HG03469 (cell line): ENCODE measurements at regions not wholly inside any gene's neighbourhood (a gene's known extent, or its start where the extent isn't known, plus 50 kb on each side); places are given as distances from the start of the nearest gene placed in this dataset.

Experiments used
- ATAC-seq: cut with Tn5 transposase; IDR thresholded peaks from one replicate; pipeline ENCODE4 v1.9.1; 2021; ENCODE audit warnings: mild to moderate bottlenecking, moderate library complexity, moderate number of reproducible peaks; ENCODE audit not compliant: unreplicated experiment

DNA sequence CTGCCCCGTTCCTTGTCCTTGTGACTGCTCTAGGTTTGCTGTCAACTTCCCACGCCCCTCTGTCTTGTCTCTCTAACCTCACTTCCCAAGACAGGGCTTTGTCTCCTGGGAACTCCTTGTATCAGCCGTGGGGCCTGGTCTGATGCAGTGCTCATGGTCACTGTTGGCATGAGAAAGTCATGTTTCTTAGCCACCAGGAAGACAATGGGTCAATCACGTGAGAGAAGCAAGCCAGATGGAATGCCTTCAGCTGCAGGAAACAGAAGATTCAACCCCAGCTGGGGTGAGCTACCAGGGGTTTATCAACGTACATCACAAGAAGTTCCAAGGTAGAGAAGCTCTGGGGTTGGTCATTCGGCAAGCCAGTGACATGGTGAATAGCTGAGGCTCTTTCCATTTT, 116.6 kb downstream of the IRF8 start:
- no peak for ATAC-seq

DNA sequence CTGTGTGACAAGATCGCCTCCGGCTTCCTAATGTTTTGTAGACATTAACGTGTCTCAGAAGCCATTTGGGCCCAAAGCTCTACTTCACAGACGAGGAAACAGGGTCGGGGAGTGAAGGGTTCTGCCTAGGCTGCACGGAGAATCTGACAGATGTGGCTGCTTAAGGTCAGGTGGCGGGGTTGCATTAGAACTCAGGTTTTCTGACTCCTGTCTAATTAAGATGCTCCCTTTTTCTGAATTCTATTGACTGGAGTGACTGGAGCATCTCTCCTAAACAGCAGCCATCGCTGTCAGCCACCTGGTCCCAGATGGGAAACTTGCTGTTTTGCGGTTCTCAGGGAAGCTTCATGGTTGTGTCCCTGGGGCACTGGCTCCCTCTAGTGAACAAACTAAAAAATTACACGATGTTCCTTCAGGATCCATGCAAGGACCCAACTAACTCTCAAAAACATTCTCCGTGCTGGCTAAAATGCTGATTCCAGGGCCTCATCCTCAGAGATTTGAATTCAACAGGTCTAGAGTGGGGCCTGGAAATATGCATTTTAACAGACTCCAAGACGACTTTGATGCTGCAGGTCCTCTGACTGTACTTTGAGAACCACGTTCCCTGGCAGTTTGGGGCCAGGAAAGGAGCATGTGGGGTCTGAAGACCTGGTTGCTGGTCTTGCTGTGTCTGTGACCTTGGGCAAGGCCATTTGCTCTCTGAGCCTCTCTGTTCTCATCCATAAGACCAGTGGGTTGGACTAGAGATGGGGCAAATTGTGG, 117.4 kb downstream of the IRF8 start:
- ATAC-seq = no peak

DNA sequence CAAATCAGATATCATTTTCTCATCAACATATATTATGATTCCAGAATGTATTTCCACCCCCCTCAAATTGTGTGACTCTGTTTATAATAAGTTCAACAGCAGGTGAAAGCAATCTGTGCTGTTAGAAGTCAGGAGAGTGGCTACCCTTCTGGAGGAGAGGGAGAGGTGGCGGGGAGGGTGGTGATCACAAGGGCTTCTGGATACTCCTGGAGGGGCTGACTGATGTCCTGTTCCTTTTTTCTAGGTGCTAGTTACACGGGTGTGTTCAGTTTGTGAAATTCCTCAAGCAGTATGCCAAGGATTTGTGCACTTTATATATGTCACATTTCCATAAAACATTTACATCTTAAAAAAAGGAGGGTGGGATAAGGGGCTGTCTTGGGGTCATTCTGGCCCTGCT, 119.1 kb downstream of the IRF8 start:
- no peak for ATAC-seq

DNA sequence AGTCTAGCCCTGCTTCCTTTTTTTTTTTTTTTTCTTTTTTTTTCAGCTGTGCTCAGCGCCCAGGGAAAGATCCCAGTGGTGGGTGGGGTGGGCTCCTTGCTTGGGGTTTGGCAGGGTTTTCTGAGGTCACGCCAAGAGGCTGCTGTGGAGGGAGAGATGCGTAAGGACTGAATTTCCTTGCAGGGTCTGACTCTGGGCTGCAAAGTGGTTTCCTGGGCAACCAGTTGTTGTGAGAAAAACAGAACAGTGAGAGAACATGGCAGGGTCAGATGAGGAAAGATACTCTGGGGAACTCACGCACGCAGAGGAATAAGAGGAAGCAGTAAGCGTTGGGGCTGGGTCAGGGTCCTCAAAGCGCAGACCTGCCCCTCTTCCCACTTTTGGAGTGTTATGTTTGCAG, 119.5 kb downstream of the IRF8 start:
- no peak for ATAC-seq

DNA sequence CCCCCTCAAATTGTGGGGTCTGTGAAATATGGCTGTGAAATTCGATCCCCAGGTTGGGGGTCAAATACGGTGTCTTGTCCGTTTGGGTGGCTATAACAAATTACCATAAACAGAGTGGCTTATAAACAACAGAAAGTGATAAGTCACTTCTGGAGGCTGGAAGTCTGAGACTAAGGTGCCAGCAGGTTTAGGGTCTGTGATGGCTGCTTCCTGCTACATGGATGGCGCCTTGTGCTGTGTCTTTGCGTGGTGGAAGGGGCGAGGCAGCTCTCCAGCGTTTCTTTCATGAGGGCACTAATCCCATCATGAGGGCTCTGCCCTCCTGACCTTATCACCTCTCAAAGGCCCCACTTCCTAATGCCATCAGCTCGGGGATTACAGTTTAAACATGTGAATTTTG, 120.0 kb downstream of the IRF8 start:
- ATAC-seq = no peak

DNA sequence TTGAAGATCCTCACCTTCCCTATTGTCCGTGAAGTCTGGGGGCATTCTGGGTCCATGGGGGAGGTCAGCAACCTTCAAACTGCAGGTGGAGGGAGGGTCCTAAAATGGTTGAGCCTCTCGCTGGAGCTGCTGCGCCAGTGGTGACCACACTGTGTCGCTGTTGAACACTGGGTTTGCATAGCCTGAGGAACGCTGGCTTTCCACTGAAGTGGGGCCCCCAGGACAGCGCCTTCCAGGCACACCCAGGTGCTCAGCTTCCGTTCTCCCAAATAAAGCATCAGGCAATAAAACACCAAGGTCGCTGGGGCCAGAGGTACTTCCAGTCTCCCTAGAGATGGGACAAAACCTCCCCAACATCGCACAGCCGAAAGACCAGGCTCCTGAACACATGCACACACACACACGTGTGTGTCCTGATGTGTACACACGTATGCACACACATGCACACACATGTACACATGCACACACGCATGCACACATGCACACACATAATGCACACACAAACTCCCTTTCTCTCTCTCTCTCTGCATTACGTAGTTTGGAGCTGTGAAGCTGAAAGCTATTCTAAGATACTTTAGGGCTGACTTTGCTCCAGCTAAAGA, 120.6 kb downstream of the IRF8 start:
- no peak for ATAC-seq

DNA sequence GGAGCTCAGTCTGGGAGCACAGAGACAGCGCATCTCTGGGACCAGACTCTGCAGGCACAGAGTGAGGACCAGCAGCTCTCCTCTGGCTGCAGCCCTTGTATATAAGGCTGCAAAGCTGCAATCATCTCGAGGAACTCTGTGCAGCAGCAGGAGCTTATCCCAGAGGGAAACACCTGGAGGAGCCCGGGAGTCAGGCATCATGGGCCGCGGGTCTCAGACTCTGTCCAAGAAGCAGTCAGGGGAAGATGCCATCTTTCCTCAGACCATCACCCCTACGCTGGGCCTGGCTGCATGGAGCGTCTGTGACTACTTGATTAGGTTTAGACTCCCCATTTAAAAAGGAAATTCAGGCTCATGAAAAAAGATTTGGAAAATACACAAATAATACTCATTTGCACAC, 122.0 kb downstream of the IRF8 start:
- no peak for ATAC-seq

DNA sequence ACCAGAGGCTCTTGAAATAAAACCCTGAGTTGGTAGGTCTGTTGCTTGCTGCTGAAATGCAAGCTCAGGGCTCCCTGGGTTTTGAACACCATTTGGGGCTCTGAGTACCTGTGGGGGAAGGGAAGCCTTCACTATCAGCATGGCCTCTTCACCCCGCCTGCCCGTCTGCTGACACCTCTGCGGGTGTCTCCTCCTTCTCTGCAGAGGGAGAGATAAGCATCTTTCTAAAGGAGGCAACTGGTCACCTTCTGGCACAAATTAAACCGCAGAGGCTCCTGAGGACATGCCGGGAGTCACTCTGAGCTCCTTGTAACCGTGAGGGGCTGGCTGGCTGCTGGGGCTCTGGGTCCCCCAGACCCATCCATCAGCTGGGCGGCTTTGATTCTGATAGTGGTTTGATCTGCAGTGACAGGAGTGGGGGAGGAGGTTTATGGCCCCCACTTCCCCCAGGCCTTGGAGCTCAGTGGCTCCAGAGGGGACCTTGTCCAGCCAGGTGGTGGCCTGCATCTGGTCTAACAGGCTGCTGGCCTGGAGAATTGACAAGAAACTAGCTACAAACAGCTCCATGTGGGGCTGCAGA, 123.5 kb downstream of the IRF8 start:
- no peak for ATAC-seq

DNA sequence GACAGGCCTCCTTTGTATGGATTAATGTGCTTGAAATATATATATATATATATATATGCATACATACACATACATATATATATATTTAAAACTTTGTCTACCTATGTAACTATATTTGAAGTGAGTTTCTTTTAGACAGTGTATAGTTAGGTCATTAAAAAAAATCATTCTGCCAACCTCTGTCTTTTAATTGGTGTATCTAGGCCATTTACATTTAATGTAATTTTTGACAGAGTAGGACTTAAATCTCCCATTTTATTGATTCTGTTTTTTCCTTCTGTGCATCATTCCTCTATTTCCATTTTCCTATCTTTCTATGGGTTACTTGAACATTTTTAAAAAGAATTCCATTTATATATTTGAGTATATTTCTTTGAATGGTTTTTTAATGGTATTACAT, 125.2 kb downstream of the IRF8 start:
- no peak for ATAC-seq

DNA sequence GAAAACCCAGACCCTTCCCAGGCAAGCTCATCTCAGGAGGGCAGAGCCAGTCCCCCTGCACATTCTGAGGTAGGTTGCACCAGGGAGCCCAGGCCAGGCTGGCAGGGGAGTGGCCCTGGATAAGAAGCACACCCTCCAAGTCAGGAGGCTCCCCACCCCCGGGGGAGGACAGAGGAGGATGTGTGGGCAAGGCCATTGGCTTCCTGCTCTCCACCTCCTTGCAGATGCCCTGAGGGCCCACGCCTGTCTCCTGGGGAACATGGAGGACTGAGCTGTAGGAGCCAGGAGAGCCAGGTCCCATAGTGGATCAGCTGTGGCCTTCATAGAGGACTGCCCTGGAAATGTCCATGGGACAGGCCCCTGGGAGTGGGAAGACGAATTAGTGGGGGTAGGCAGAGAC, 126.7 kb downstream of the IRF8 start:
- no peak for ATAC-seq

DNA sequence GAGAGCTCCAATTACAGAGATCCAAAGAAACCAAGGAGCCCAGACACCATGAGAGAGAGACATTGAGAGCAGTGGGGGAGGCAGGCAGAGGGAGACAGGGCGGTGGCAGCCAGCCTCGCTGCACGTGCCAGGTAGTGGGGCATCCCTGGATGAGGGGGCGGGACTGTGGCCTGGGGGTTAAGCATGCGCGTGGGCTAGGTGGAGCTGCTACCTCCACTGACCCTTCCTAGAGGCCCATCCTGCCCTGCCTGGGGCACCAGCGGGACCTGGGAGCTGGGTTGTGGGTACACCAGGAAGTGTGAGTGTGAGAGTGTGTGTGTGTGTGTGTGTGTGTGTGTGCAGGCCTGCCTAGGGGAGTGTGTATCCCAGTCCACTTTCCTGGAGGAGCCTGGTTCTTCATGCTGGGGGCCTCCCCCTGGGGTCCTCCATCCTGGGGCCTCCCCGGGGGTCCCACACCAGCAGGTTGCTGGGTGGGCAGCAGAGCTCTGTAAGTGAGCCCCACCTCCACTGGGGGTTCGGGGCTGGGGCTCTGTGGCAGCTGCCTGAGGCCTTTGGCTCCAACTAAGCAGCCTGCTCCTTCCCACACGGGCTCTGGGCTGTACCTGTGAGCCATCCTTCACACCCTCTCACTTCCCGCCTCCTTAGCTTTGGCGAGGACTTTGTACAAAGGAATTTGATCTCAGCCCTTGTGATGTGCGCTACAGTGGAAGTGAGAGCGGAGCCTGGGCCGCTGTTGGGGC, 127.4 kb downstream of the IRF8 start:
- ATAC-seq = no peak

DNA sequence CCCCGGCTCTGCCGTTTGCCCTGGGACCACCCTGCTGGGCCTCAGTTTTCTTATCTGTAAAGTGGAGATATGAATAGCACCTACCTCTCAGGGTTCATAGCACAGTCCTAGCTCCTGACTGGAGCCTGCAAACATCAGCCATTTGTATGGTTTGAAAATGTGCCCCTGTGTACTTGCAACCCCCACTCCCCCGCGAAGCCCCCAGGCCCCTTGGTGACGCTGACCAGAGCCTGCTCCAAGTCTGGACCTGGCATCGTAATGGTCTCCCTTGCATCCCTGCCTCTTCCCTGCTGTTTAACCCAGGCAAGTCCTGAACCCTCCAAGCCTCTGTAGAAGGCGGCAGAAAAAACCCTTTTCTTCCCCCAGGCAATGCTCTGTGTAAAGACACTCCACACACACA, 128.0 kb downstream of the IRF8 start:
- ATAC-seq = no peak

DNA sequence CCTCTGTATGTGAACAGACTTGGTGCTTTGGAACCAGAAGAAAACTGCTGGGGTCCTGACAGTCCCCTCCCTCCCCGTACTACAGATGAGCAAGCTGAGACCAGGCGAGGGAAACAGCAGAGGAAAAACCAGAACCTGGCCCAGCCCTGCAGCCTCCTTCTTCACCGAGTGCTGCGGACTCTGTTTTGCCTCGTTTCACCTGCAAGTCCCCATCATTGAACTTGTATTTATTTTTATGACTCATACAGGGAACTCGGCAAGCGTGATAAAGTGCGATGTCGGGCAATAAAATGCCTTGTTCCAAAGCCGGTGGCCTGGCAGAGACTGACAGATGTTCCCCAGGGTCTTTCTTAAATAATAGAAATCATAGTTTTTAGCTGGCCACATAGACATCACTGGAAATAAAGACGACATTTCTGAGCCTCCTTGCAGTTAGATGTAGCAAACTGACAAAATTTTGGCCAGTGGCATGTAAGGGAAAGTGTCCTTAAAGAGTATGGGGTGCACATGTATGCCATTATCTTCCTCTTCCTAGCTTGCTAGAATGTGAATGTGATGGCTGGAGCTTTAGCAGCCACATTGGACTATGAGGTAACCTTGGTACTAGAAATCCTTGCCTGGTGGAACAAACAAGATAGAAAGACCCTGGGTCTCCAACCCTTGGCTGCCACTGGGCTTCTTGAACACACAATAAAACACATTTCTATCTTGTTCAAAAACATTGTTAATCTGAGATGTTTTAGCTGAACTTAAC, 128.6 kb downstream of the IRF8 start:
- no peak for ATAC-seq

DNA sequence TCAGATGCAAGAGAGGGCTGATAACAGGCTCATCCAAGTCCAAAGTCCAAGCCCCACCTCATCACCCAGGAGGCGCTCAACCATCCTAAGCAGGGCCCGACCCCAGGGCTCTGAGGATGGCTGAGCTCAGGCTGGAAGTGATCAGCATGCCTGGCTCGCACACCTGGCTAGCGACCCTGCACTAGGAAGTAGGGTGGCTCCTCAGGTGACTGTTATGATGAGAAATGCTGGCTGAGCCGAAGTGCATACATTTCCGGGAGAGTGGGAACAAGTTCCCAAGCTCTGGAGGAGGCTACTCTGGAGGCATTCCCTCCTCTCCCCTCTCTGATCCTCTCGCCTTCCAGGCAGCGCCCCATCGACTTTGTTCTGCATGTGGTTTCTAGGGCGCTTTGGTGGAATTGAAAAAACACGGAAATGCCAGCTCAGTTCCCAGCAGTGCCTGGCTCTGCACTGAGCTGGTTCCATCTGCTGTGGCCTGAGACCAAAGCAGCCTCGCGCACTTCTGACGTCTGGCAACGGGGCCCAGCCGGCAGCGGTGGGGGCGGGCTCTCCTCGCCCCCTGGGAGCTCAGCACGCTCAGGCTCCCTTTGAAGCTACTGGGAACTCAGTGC, 130.3 kb downstream of the IRF8 start:
- ATAC-seq = no peak

DNA sequence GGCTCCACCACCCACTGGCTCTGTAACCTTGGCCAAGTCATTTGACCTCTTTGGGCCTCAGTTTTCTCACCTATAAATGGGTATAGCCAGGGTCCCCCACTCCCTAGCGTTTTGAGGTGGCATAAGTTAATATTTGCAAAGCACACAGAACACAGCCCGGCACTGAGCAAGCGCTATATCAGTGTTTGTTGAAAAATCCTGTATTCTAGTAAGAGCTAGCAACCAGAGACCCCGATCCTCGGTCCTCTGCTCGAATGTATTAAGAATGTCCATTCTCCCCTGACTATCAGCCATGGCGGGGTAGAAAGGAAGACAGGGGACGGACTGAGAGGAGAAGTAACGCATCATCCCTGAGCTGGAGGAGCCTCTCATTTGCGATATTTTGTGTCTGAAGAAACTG, 131.2 kb downstream of the IRF8 start:
- ATAC-seq = no peak

DNA sequence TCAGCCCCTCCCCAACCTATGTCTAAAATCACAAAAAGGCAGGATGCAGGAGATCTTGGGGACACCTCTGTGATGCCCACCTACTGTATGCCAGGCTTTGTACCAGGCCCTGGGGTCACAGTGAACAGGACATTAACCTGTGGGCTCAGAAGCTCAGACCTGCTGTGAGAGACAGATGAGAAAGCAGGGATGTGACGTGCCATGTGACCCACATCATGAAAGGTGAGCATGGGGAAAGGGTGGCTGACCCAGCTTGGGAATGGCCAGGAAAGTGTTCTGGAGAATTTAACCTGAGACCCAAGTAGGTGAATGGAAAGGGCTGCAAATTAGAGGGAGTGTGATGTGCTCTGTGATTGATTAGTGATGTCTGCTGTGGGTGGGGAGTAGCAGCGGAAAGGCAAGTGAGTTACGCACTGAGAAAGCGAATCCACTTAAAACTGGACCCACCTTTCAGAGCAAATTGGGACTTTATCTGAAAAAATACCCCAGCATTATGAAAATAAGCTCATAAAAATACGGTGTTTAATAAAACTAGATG, 132.2 kb downstream of the IRF8 start:
- ATAC-seq = no peak

DNA sequence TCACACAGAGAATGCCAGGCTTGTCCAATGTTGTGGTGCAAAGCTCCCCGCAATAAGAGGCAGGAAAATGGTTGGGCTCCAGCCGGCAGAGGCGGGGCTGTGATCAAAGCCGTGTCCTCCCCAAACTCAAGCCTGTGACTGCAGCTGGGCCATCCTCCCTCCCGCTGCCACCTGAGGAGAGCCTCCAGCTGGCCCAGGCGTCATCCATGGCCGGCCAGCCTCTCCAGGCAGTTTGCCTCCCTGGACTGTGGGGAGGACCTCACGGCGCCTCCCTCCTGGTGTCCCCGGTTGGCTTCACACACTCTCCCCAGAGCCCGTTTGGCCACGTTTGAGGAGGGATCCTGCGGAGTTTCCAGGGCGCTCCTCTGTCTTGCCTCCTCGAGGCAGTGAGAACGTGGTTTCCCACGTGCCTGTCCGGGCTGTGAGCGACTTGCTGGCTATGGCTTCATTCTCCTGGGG, 134.1 kb downstream of the IRF8 start:
- no peak for ATAC-seq

DNA sequence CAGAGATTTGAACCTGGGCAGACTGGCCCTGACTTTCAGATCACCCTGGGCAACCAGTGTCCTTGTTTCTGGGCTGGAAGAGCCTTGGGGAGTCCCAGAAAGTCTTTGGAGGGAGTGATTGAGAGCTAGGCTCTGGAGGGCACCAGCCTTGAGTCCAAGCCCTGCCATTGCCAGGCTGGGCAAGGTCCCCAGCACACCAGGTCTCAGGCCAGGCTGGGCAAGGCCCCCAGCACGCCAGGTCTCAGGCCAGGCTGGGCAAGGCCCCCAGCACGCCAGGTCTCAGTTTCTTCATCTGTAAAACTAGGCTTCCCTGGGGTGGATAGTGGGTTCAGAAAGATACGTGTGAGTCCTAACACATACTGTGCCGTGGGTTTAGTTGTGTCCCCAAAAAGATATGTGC, 135.0 kb downstream of the IRF8 start:
- no peak for ATAC-seq

DNA sequence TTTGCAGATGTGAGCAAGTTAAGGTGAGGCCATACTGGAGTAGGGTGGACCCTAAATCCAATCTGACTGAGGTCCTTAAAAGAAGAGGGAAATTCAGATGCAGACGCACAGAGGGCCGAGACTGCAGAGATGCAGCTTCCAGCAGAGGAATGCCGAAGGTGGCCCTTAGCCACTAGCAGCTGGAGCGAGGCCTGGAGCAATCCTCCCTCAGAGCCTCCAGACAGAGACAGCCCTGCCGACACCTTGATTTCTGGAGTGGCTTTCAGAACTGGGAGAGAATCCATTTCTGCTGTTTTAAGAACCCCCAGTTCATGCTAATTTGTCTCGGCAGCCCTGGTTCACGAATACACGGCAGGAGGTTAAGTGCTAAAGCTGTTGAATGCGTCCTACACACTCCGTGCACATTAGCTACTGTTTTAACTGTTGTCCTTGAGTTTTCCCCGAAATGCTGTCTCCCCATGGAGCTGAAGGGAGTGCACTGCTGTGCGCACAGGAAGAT, 135.5 kb downstream of the IRF8 start:
- ATAC-seq = no peak

DNA sequence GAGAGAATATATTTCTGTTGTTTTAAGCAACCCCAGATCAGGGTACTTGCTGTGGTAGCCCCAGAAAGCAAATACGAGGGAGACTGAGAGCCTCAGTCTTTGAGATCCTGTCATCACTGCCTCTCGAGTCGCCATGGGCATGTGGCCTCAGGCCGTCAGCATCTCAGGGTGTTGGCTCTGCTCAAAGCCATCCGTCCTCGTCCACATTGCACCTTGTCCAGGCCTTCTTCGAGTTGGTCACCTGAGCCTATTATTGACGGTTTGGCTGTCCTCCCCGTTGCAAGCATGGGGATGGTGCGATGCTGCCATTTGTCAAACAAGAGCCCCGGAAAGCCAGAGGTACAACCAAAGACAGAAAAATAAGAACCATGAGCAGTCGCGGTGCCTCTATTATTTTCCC, 136.9 kb downstream of the IRF8 start:
- no peak for ATAC-seq
